GM12891 (cell line): ENCODE measurements at regions not wholly inside any gene's neighbourhood (a gene's known extent, or its start where the extent isn't known, plus 50 kb on each side); places are given as distances from the start of the nearest gene placed in this dataset.

Experiments
- DNase-seq: peaks from one replicate; pipeline ENCODE4 v3.0.0; 2011; ENCODE audit warnings: low spot score; ENCODE audit not compliant: insufficient read length
- FAIRE-seq: peaks from 2 replicates; lab custom pipeline; 2011; peaks lifted over from hg19 to GRCh38; lab: Jason Lieb, UNC
- PAX5 ChIP-seq: IDR thresholded peaks from 2 replicates; pipeline ENCODE4 v1.6.1; 2011; ENCODE audit warnings: low read length, moderate library complexity, mild to moderate bottlenecking; ENCODE audit not compliant: insufficient read depth, severe bottlenecking
- POLR2A ChIP-seq: IDR thresholded peaks from 2 replicates; pipeline ENCODE4 v1.6.1; 2011; ENCODE audit warnings: low read depth, low read length, control low read depth
- POLR2AphosphoS5 ChIP-seq: IDR thresholded peaks from 2 replicates; pipeline ENCODE4 v1.6.1; 2011; ENCODE audit warnings: low read depth, low read length, control low read depth
- POU2F2 ChIP-seq: IDR thresholded peaks from 2 replicates; pipeline ENCODE4 v1.6.1; 2011; ENCODE audit warnings: low read depth, mild to moderate bottlenecking, control low read depth, low read length, moderate library complexity
- SPI1 ChIP-seq: IDR thresholded peaks from 2 replicates; pipeline ENCODE4 v1.6.1; 2011; ENCODE audit warnings: low read depth, low read length, control low read depth
- TAF1 ChIP-seq: IDR thresholded peaks from 2 replicates; pipeline ENCODE4 v1.6.1; 2011; ENCODE audit warnings: low read depth, low read length, control low read depth

DNA sequence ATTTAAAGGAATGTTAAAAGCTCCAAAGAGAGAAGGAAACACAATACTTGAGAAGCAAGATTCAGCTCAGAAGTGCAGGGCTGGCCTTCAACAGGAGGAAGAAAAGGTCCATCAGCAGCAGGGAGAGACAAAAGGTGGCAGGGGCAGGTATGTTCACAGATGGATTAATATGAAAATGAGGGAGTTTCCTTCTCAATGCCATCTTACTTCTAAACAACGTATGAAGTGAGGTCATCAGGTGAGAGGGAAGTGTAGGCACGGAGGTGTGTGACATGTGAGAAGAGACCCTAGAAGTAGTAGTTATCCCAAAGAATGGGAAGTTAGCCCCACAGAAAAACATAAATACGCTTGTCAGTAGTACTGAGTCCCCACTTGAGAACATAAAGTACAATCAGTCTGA is 122.5 kb downstream of the CCER1 start:
- FAIRE-seq: no peak
- DNase-seq: no peak
- TF ChIP-seq POLR2AphosphoS5: no peak
- no peak for TF ChIP-seq SPI1
- no peak for TF ChIP-seq POLR2A
- no peak for TF ChIP-seq PAX5

DNA sequence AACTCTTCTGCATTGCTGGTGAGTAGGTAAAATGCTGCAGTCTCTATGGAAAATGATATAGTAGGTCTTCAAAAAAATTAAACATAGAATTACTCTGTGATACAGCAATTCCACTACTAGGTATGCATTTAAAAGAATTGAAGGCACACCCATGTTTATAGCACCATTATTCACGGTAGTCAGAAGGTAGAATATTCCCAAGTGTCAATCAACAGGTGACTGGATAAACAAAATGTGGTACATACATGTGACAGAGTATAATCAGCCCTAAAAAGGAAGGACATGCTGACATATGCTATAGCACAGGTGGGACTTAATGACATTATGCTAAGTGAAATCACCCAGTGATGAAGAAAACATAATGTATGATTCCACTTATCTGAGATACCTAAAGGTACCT is 123.3 kb downstream of the CCER1 start:
- DNase-seq (no peak), FAIRE-seq (no peak)
- TF ChIP-seq PAX5 (no peak), TAF1 (no peak), POLR2AphosphoS5 (no peak), POLR2A (no peak), POU2F2 (no peak), SPI1 (no peak)

GRCh38 chr12:90829044-90829443 is 125.9 kb downstream of the CCER1 start:
- DNase-seq (no peak), FAIRE-seq (no peak)
- TF ChIP-seq POLR2AphosphoS5: no peak
- no peak for TF ChIP-seq POU2F2
- no peak for TF ChIP-seq PAX5
- no peak for TF ChIP-seq POLR2A
- no peak for TF ChIP-seq SPI1

DNA sequence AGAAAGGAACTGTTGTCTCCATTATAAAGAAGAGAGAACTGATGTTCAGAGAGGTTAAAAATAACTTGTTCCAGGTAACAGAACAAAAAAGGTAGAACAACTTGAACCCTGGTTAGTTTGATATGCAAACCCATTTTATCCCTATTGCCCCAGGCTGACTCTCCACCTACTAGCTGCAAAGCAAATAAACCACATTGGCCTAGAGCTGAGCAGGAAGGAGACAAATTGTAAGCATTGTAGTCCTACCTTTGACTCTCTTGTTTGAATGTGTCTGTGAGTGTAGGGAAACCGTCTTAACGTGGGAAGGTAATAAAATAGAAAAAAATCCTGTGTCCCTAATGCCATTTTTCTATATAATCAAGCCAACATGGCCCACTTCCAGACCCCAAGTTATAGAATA is 126.4 kb downstream of the CCER1 start:
- no peak for DNase-seq

DNA sequence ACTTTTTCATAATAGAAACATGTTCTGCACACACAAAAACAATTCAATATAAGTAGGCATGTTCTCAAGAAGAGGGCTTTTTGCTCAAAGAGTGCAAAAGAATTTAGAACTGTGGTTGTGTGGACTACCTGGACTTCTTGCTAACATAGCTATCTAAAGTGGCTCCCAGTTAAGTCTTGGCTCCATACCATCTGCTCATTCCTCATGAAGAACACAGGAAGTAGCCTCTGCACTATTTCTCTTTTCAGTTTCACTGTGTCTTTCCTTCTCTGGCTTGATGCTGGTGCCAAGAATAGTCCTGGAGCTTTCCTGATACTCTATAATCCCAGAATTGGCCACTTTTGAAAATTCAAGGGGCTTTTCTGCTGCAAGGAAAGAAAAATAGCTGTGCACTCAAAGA is 127.4 kb downstream of the CCER1 start:
- DNase-seq: no peak
- TF ChIP-seq POU2F2 (no peak), TAF1 (no peak), POLR2AphosphoS5 (no peak), POLR2A (no peak), PAX5 (no peak), SPI1 (no peak)
- no peak for FAIRE-seq

More for the DNA sequence above, 126.4 kb downstream of the CCER1 start:
- no peak for FAIRE-seq
- no peak for TF ChIP-seq POLR2A
- no peak for TF ChIP-seq TAF1
- no peak for TF ChIP-seq SPI1
- TF ChIP-seq POU2F2: no peak
- TF ChIP-seq PAX5: no peak
- TF ChIP-seq POLR2AphosphoS5: no peak

DNA sequence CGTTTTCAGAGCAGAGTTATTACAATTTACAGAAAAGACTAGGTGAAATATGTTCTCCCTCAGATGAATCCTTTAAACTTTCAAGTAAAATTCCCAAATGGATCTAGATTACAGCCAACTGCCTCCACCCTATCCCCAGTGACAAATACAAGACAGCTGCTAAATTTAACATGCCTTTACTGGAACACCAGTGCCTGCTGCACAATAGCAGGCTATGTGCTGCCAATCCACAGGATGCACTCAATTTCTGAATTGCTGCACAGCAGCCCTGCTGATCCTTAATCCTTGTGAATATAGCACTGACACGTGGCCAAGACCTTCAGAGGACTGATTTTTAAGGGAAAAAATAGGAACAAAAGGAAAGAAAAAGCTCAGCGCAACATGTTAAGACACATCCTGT is 128.9 kb downstream of the CCER1 start:
- FAIRE-seq (no peak), DNase-seq (no peak)
- no peak for TF ChIP-seq SPI1
- TF ChIP-seq POLR2AphosphoS5: no peak
- no peak for TF ChIP-seq POU2F2
- TF ChIP-seq TAF1: no peak
- TF ChIP-seq PAX5: no peak
- no peak for TF ChIP-seq POLR2A

DNA sequence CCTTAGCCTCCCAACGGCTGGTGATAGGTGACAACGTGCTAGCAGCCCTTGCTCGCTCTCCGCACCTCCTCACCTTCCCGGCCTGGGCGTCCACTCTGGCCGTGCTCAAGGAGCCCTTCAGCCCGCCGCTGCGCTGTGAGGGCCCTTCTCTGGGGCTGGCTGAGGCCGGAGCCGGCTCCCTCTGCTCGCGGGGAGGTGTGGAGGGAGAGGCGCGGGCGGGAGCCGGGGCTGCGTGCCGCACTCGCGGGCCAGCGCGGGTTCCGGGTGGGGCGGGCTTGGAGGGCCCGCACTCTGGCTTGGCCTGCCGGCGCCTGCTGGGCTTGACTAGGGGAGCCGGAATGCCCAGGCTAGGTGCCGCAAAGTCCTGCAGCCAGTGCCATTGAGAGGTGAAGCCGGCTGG is 131.1 kb downstream of the CCER1 start:
- no peak for TF ChIP-seq SPI1
- TF ChIP-seq POLR2A: no peak
- no peak for TF ChIP-seq POU2F2
- TF ChIP-seq TAF1: no peak
- no peak for TF ChIP-seq POLR2AphosphoS5
- no peak for TF ChIP-seq PAX5
- DNase-seq (no peak), FAIRE-seq (no peak)

DNA sequence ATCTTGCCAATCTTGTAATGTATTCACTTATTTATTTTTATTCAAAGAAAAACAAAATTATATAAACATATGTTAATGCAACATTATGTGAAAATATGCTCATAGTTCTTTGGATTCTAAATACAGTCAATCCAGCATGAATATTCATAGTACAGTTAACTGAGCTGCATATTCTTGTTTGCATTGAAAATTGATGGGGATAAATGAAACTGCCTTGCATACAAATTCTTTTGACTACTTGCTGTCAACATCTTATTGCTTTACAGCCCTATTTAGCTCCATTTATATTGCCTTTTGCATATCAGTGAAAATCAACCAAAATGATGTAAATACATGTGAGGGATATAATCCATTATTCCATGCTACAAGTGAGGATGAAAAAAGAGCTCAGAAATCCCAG is 135.3 kb downstream of the CCER1 start:
- FAIRE-seq (no peak), DNase-seq (no peak)

GRCh38 chr12:90816353-90817089 is 138.5 kb downstream of the CCER1 start:
- DNase-seq (no peak), FAIRE-seq (no peak)
- no peak for TF ChIP-seq POU2F2
- TF ChIP-seq POLR2AphosphoS5: no peak
- TF ChIP-seq TAF1: no peak
- no peak for TF ChIP-seq PAX5
- TF ChIP-seq SPI1: no peak
- no peak for TF ChIP-seq POLR2A

More for the DNA sequence above, 135.3 kb downstream of the CCER1 start:
- TF ChIP-seq POLR2AphosphoS5 (no peak), TAF1 (no peak), SPI1 (no peak), PAX5 (no peak), POLR2A (no peak), POU2F2 (no peak)
